Activated CD8-positive, alpha-beta memory T cell treated with anti-CD3 and anti-CD28 coated beads for 4 hours (primary cell): ENCODE measurements at regions not wholly inside any gene's neighbourhood (a gene's known extent, or its start where the extent isn't known, plus 50 kb on each side); places are given as distances from the start of the nearest gene placed in this dataset.

ENCODE experiments used
- DNase-seq, 2 donors: peaks; one replicate each; pipeline ENCODE4 v3.0.0-alpha.2; 2020; ENCODE audit warnings: low read depth in 2 of 2

DNA sequence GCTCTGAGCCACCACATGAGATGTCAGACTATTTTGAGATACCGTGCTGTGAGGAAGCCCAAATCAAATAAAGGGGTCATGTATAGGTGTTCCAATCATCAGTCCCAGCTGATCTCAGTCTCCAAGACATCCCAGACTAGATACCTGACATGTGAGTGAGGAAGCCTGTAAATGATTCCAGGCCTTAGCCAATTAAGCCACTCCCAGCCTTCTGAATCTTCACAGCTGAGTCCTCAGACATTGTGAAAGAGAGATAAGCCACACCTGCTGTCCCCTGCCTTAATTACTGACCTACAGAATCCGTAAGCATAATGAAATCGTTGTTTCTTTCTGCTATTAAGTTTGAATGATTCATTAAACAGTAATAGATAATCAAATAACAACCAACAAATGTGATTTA is 671.4 kb downstream of the ZNF674 start:
- DNase-seq, result no peak

- DNase-seq, result no peak
Observed at GRCh38 chrX:45872480-45872879, 671.8 kb upstream of the DIPK2B start.

- DNase-seq, result no peak
Observed at GRCh38 chrX:45868425-45868824, 667.7 kb upstream of the DIPK2B start.

DNA sequence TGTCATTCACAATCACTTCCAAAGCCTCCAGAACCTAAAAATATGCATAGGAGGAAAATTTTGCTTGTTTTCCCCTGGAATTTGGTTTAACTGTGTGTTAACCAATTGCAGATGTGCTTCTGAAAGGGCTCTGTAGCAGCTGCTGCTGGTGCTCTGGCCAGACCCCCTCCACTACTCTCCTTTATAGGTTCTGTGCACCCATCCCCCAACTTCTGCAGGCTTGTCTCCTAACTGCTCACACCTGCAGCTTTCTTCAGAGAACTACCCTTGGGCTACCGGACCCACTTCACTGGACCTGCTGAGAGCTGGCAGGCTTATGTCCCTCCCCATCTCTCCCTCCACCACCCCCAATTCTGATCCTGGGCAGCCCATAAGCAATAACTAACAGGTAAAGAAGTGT is 662.1 kb upstream of the DIPK2B start:
- no peak for DNase-seq

GRCh38 chrX:45860450-45860849 is 659.8 kb upstream of the DIPK2B start:
- DNase-seq, result no peak

DNA sequence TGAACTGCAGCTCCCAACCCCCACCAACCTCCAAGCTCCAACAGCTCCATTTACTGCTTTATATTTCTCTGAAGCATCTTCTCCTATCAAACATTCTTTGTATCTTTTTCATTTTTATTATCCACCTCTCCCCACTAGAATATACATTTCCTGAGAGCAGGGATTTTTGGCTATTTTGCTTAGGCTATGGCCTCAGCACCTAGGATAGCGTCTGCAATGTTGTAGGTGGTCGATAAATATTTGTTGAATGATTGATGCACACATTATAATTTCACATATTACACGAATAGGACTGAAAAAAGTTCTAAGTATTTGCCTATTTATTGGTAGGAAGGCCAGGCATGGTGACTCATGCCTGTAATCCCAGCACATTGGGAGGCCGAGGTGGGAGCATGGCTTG is 658.7 kb upstream of the DIPK2B start:
- no peak for DNase-seq

DNA sequence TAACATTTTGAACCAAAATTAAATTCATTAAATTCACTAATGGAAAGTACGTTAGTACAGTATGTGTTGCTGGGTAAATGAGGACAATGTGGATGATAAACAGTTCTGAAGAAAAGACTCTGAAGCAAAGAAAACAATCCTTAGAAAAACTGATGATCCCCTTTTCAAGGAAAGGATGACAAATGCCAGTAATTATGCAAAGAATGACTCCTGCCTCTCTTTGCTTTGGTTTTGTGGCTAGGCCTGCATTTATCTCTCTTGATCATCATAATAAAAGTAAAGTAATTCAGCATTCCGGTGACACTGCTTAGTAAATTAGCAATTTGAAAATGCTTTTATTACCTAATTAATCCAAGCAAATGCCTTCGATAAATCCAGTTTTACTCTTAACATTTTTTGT is 652.2 kb upstream of the DIPK2B start:
- DNase-seq, result no peak

- DNase-seq, result peak; percentile 21 to 45
Observed at GRCh38 chrX:45851434-45851991, 650.8 kb upstream of the DIPK2B start.

DNA sequence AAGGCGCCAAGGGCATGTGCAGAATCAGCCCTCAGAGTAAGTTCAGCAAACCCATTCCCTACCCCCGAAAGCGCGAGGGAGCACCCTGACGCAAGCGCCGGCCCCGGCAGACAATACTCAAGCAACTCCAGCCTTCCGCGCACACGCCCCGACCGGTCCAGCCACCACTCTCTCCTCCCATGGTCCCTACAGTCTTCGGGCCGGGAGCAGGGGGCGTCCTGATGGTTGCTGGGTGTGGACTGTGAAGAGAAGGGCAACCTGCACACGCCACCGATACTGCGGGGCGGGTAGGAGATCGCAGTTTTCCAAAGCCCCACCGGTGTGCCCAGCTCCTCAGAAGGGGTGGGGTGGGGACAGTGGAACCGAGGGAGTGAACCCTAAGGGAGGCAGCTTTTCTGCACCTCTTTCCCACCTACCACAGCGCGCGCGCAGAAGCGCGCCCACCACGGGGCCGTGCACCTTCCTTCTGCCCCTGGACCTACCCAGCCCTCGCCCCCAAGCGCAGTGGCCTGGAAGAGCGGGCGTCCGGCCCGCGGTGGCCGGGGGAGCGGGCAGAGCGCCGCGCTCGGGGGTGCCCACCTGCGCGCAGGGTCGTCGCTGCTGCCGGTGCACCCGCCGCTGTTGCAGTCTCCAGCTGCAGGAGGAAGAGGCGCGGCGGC is 650.2 kb upstream of the DIPK2B start:
- DNase-seq, result peak in 1 of 2 donors; percentile 5

DNA sequence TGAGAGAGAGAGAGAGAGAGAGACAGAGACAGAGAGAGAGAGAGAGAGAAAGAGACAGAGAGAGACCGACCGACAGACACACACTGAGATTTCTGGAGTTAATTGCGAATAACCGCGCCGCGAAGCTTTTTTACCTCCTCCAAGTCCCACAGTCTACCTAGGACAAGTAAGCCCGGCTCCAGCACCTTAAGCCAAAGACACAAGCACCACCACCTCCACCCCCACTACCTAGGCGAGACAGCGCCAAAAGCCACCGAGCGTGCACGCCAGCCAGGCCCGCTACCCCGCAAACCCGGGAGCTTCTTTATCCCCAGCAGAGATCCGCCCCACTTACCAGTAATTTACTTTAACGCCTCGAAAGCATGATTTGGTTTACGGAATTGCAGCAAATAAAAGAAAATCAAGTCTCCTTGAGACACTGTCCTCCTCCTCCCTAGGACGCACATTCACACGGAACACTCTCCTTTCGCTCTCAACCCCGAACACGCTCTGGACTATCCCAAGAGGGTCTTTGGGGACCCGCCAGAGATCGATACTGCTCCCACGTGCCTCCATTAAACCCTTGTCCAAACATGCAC is 649.6 kb upstream of the DIPK2B start:
- DNase-seq, result peak in 1 of 2 donors; percentile 3

GRCh38 chrX:45849261-45849862 is 648.7 kb upstream of the DIPK2B start:
- DNase-seq, result peak in 1 of 2 donors; percentile 17

DNA sequence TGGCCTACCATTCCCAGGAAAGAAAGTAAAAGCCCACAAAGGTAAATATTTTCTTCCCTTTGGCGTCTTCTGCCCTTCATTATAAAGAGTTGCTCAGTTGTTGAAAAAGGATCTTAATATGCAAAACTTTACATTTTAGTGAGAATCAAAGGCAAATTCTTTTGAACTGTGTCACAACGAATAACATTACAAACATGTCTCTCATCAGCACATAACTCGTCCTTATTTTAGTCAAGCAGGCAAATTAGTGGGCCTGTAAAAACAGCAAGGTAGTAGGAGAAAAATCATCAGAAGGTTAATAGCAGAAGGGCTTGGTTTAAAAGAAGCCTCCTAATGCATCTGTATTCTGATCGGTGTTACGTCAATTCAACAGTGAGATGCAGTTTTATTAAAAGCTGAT is 647.3 kb upstream of the DIPK2B start:
- no peak for DNase-seq

DNA sequence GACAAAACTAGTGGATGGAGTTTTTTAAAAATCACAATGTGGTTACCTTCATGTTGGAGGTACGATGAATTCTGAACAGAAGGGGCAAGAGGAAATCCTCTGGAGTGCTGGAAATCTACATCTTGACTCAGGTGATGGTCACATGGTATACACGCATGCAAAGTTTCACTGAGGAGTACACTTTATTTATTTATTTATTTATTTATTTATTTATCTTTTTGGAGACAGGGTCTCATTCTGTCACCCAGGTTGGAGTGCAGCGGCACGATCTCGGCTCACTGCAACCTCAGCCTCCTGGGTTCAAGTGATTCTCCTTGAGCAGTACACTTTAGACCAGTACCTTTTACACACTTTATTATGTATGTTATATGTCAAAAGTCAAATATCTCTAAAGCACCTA is 645.7 kb upstream of the DIPK2B start:
- DNase-seq, result no peak

GRCh38 chrX:45845142-45845541 is 644.5 kb upstream of the DIPK2B start:
- no peak for DNase-seq

- no peak for DNase-seq
Observed at GRCh38 chrX:45843518-45843917, 642.8 kb upstream of the DIPK2B start.

DNA sequence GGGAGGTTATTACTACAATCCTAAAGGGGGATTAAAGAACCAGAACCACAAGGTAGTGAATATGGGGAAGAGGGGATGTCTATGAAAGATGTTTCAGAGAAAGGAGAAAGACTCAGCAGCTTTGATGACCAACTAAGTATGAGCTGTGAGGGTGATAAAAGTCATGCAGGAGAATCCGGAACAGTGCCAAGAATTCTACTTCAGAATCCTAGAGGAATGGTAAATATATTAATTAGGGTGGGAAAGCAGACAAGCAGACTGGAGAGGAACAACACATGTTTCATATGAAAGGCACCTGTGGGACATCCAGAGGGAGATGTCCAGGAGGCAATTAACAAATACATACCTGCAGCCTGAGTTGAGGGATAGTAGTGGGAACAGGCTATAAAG is 642.2 kb upstream of the DIPK2B start:
- no peak for DNase-seq

GRCh38 chrX:45842207-45842925 is 641.7 kb upstream of the DIPK2B start:
- no peak for DNase-seq

DNA sequence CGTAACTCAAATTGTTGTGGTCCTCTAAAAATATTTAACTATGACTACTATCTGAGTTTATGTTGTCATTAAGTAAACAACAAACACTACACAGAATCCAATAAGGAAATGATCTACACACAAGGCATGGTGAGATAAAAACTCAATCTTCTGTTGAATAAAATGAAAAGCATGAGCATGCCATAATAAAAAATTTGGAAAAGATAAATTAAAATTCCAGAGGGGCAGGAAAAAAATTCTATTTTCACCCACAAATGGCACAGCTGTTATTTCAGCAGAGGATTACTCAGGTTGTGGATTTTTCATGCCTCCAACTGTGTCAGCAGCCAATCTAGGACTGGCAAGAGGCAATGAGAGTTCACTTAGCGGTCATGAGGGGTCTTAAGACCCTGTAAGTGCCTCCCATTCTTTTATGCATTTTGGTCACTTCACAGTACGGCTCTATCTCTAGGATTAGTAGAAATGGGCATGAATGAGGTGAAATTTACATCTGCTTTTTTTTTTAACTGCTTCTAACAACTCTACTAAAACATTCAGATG is 639.8 kb upstream of the DIPK2B start:
- no peak for DNase-seq

DNA sequence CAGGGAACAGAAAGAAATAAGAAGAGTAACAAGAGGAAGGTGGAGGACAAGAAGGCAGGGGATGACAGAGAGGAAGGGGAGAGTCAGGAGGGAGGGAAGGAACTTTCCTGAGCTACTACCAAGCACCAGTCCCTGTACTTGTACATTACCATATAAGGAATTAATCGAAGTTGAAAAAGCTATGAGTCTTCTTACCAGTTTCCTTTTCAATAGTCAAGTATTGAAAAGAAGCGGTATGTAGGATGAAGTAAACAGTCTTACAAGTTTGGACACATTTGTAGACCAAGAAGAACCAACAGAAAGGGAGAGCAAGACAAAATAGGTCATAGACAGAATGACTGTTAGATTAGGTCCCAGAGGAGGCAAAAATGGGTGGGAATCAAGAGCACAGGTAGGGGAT is 629.7 kb upstream of the DIPK2B start:
- DNase-seq, result no peak

DNA sequence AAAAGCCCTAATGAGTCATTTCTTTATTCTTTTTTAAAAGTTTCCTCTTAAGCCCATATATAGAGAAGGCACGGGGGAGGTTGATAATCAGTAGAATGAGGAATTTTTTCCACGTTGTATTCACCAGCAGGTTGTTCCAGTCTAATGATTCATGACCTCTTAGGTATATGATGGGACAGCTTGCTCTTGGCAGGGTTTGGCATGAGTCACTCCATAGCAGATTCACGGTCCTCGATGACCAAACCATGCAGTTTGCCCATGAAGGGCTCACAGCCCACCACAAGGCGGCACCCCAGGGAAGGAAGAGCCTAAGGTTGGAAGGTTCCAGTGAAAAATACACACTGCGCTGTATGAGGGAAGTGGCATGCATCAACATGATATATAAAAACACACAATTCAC is 623.8 kb upstream of the DIPK2B start:
- DNase-seq, result peak in 1 of 2 donors; percentile 59

- DNase-seq, result no peak
Observed at GRCh38 chrX:45823536-45823935, 622.9 kb upstream of the DIPK2B start.

DNA sequence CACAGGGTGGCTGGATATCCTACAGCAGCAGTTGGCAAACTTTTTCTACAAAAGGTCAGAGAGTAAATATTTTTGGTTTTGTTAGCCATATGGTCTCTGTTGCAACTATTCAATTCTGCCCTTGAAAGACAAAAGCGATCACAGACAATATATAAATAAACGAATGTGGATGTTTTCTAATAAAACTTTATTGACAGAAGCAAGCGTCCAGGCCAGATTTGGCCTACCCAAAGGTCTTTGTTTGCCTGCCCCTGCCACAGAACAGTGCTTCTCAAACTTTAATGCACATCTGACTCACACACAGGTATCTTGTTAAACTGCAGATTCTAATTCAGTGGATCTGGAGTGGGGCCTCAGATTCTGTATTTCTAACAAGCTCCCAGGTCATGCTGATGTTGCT is 621.4 kb upstream of the DIPK2B start:
- DNase-seq, result no peak
